GM18909 (cell line): ENCODE measurements at regions not wholly inside any gene's neighbourhood (a gene's known extent, or its start where the extent isn't known, plus 50 kb on each side); places are given as distances from the start of the nearest gene placed in this dataset.
"Not testable (repeated sequence)": the region's sequence is repeated elsewhere in the genome, so short reads cannot be mapped to it uniquely, and the experiment has no call there.

Source experiments
- ATAC-seq: cut with Tn5 transposase; IDR thresholded peaks from one replicate; pipeline ENCODE4 v1.9.1; 2021; ENCODE audit warnings: mild to moderate bottlenecking; ENCODE audit not compliant: unreplicated experiment, poor library complexity

DNA sequence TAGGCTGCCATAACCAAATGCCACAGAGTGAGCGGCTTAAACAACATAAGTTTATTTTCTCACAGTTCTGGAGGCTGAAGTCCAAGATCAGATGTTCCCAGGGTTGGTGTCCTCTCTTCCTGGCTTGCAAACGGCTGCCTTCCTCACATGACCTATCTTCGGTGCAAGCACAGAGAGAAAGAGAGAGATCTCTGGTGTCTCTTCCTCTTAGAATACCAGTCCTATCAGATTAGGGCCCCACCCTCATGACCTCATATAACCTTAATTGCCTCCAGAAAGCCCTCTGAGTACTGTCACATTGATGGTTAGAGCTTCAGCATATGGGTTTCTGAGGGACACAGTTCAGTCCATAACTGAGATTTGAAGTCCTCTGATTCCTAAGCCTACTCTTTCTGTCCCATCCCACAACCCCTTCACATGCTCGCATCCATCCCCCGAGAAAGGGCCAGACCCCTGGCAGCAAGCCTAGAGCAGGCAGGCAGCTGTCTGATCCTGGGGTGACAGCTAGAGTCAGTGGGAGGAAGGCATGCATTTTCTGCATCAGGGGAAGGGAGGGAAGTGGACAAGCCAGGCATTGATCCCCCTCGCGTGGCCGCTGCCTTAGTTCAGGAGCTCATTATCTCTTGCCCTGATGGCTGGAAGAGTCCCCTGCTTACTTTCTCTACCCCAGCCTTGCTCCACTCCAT, 114.1 kb downstream of the FAR1 start:
- no peak for ATAC-seq

DNA sequence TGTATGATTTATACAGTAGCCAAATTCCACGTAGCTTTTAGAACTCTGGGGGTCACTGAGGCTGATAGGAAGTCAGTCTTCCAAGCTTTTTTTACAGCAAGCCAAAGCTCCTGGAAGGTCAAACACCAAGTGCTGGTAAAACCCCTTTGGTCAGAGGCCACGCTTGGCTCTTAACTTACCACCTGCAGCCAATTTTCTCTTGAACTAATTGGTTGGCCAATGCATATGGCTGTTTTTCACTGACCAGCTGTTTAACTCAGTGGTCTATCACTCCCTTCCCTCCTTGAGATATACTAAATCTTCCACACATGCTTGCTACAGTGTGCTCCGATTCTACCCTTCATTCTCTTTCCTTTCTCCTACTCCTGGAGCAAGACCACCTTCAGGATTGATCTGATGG, 116.0 kb downstream of the FAR1 start:
- no peak for ATAC-seq

DNA sequence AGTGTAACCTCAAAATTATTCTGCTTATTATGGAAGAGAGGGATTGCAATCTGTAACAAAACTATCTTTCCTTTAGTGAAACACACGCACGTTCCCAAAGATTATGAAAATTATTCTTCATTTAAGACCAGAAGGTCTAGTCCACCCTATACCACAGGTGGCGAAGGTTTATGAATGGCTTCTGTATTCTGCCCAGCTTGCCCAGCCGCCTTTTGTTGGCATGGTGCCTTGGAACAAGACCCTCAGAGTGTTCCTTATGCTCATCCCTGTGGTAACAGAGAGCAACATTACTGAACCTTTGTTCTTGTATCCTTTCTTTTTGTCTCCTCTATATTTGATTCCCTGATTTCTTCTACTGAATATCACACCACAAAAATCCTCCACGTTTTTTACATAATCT, 116.4 kb downstream of the FAR1 start:
- ATAC-seq, result no peak

DNA sequence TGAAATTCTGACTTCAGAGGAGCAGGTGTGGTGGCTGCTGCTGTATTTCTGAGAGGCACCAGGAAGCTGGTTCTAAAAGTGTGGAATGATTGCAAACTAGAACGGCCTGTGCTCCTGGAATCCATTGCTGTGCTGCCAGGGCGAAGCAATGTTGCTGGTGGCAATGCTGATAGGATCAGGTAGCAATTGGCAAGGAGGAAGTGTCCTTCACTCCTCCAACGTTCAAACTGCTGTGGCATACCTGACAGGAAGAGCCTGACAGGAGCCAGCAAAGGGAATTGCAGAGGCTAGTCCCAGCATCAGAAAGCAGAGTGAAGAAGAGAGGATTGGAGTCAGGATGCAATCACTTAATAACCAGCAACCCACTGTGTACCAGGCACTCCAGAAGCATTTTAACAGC, 118.2 kb downstream of the FAR1 start:
- no peak for ATAC-seq

DNA sequence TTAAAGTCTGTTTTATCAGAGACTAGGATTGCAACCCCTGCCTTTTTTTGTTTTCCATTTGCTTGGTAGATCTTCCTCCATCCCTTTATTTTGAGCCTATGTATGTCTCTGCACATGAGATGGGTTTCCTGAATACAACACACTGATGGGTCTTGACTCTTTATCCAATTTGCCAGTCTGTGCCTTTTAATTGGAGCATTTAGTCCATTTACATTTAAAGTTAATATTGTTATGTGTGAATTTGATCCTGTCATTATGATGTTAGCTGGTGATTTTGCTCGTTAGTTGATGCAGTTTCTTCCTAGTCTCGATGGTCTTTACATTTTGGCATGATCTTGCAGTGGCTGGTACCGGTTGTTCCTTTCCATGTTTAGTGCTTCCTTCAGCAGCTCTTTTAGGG, 129.1 kb downstream of the FAR1 start:
- not testable (repeated sequence) for ATAC-seq

DNA sequence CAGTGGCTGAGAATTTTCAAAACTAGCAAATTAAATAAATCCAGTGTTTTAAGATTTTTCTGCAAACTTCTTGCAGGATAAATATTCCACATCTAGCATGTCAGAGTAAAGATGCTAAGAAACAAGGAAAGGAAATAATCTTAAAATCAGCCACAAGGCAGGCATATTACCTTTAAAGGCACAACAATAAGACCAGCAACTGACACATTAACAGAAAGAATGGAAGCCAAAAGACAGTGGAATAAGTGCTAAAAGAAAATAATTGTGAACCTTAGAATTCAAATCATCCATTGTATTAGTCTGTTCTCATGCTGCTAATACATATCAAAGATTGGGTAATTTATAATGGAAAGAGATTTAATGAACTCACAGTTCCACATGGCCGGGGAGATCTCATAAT, 132.4 kb downstream of the FAR1 start:
- no peak for ATAC-seq

DNA sequence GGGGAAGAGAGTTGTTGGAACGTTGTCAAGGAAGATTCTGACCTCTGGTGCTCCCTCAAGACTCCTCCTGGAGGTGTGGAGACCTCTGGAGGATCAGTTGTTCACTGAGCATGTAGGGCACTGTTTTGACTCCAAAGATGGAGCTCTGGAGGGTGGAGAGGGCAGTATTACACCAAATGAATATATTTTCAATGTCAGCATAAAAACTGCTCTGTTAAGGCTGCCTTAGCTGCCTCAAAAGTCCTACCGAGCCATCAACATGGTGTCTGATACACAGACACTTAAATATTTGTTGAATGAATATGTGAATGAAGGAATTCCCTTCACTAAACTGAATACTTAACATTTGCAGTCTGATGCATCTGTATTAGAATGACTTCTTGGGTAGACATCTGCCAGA, 144.2 kb upstream of the SPON1 start:
- ATAC-seq, result no peak

DNA sequence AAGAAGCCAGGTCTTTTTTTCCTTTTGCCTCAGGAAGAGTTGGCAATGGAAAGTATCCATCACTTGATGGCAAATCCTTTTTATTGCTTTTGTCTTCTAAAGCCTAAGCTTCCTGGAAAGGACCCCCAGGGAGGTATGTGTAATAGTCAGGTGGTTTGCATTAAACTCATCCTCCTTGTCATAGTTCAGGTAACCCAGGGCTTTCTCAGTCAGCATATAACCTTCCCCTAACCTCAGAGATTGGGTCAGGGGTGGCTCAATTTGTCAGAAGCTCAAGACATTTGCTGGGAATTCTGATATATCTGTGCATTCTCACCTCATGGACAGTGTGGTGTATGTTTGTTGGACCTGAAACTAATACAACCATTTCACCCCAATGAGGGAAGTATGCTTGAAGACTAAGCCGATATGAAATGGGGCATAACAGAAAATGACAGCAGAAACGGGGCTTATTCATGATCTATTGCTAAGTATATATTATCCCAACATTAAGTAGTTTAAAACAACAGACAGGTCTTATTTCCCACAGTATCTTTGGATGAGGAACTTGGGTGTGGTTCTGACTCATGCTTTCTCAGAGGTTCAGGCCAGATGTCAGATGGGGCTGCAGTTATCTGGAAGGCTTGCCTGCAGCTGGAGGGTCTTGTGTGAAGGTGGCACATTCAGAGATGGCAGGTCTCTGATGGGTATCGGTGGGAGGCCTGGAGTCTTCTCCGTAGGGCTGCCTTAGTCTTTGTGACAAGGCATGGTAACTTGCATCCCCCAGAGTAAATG, 135.8 kb upstream of the SPON1 start:
- ATAC-seq, result no peak

DNA sequence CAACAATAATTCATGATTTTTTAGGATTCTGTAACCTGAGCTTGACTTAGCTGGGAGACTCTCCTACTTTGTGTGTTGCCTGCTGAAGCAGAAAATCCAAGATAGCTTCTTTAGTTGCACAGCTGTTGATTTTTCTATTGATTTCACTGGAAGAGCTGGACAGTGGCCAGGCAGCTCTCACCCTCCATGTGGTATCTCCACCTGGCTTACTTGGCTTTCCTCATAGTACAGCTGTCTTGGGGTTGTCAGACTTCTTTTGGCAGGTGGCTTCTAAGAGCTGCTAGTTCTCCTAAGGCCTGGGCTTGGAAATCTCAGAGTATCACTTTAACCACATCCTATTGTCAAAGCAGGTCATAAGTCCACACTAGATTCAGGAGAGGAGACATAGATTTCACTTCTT, 130.8 kb upstream of the SPON1 start:
- no peak for ATAC-seq

DNA sequence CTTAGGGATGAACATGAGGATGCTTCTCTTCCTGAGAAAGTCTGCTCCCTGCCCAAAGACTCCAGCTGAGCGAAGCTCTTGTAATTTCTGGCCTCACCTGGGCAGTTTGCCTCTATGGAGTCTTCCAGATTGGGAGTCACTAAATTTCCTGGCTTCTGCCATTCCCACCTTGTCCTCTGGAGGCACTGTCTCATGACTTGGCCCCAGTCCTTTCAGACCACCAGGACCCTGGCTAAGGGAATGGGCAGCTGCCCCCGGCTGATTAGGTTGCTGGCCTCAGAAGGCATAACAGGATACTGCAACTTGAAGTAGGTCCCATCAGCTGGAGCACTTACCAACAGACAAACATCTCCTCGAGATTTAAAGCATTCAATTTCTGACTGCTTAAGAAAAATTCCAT, 128.1 kb upstream of the SPON1 start:
- ATAC-seq, result no peak

DNA sequence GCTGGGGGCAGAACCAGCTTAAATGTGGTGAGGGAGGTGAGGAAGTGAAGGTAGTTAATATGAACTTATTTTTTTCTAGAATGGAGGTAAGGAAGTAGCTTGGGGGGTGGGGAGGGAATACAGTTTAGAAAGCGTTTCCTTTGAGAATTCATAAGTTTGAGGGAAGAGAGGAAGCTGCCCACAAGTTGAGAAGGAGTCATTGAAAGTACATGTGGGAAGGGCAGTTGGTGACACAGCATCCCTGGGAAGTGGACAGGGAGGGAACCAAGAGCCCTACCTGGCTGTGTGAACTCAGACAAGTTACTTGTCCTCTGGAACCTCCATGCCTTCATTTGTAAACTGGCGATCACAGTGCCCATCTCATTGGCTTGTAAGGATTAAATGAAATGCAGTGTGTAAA, 125.9 kb upstream of the SPON1 start:
- no peak for ATAC-seq

DNA sequence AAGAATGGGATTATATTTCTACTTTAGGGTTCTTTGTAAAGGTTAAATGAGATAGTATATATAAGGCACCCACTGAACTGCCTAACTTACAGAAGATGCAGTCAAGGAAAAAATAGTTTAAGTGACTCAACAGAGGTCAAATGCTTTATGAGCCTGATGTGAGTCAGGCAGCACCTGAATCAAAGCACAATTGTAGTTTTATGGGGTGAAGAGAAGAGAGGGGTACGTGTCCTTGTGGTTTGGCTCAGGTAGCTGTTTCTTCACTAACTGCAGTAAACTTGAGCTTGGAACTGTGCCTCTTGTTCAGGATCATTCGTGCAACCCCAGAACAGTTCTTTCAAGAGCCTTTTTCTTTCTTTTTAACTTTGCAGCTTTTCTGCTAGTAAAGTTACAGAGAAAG, 125.2 kb upstream of the SPON1 start:
- no peak for ATAC-seq

DNA sequence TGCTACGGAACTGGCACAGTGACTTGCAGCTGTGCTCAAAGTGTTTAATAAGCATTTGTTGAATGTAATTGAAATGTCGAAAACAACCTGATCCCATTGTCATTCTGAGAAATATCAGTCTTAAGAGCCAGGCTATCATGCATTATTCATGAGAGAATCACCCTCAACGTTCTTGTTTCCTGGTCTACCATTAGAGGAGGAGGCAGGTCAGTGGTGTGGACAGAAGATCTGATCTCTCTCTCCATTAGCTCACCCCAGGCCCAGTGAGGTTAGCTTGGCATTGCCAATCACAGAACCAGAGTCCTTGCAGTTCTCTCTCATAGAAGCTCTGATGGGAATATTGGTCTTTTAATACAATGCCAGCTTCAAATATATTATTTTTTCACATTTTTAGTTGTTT, 121.1 kb upstream of the SPON1 start:
- ATAC-seq, result no peak

DNA sequence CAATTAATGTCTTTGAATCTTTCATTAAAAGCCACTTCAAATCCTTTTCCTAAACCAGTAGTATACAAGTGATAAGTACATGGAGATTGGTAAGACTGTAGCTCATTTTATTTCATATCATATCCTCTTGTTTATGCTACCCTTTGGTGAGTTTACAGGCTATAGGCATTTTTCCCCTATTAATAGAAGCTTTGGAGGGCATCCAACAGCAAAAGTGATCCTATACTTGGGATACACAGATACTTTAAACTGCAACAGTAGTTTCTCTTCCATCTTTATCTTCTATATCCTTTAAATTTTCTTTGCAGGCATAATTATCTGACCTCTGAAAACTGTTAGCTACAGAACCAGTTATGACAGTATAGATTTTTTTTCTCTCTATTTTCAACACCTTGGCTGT, 114.5 kb upstream of the SPON1 start:
- no peak for ATAC-seq

DNA sequence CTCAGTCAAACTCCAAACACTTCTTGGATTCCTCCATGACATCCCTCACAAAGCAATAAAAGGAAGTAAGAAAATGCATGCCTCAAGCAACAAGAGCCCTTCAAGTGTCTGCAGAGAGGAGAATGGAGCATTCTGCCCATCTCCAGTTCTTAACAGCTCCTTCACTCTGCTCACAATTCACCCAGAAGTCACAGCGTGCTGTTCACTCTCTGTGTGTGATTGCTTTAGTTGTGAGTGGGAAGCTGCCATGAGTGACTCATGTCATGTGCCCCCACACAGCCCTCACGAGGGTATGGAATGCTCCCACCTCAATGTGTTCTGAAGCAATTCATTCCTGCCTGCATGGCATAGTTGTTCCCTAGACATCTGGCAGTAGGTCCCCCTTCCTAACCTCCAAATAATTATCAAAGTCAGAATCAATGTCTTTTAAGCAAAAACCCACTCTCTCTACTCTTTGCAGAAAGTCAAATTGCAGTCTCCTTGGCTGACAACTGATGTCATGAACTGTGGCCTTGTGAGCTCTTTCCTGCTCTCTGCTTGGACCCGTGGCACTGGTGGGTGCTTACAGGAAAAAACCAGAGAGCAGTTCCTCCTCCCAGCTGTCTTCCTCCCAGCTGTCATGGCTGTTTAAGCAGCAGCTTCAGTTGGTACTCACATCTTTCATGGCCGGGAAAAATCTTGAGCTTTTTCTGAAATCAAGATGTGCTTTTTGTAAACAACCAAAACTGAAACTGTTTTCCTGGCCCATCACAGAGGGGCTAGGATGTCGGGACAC, 112.1 kb upstream of the SPON1 start:
- no peak for ATAC-seq

DNA sequence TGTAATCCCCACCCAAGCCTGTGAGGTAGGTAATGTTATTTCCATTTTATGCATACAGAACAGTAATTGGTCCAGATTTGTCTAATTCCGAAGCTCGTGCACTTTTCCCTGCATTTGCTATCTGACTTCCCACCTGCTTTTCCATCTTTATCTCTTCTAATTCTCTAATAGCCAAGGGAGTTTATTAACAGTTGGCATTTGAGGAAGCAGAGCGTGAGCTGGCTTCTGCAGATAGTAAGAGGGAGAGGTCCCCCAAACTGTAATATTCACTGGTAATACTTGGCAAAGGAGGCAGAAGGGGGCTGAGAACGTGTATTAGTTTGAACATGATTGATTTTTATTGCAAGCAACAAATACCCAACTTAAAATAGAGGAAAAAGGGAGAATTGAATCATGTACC, 110.8 kb upstream of the SPON1 start:
- no peak for ATAC-seq

DNA sequence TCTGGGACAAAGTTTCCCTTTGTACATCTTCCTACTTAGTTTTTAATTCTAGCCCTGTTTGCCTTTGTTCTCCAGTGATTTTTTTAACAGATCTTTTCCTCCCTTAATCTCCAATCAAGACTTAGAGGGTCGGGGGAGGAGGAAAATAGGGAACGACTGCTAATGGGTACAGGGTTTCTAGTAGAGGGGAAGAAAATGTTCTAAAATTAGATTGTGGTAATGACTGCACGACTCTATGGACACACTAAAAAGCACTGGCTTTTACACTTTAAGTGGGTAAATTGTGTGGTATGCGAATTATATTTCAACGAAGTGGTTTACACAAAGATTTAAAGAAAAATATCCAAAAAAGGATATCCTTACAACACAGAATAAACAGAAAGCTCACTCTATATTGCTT, 110.0 kb upstream of the SPON1 start:
- ATAC-seq, result no peak

DNA sequence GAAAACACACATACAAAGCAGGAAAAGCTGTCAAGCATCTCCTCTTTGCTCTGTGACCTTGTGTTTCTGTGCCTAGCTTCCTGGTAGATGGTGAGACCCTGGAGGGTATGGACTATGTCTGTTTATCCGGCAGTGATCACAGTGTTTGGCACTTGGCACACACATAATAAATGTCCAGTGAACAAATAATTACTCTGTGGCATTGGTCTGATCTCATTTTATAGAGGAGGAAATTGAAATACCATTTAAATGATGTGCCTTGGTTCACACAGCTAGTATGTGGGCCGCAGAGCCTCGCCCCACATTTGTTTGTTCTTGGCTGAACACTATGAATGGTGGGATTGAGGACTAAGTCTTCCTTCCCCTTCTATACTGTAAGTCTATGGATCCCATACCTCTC, 104.7 kb upstream of the SPON1 start:
- no peak for ATAC-seq

DNA sequence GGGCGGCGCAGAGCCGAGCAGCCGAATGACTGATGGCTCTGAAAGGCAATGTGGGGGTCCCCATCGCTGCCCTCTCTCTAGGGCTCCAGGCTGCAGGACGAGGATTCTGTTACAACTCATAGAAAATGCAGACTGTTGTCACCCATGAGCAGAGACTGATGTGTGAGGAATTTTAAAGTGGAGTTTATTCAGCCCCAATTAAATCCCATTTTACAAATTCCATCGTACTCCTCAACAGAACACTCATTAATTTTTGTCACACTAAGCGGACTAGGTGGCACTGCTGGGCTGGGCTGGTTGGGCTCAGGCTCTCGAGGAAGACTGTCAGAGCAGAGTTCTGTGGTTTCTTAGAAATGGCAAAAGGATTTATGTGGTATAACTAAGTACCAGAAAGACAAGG, 102.6 kb upstream of the SPON1 start:
- ATAC-seq, result no peak

DNA sequence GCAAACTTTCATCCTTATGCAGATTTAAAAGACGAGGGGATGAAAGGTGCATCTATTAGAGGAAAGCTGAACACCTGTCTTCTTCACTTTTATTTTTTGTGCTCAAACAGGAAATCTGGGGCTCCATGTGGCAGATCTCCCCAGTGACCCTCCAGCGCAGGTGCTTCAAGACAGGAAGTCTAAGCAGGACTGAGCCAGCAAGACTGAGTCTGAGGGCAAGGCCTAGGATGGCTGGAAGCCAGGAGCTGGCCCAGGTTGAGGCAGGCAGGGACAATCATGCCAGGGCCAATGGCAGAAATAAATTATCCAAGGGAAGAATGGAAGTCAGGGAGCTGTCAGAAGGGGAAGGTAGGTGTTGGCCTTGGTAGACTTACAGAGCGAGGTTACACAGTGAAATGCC, 101.1 kb upstream of the SPON1 start:
- peak; percentile 59 for ATAC-seq

DNA sequence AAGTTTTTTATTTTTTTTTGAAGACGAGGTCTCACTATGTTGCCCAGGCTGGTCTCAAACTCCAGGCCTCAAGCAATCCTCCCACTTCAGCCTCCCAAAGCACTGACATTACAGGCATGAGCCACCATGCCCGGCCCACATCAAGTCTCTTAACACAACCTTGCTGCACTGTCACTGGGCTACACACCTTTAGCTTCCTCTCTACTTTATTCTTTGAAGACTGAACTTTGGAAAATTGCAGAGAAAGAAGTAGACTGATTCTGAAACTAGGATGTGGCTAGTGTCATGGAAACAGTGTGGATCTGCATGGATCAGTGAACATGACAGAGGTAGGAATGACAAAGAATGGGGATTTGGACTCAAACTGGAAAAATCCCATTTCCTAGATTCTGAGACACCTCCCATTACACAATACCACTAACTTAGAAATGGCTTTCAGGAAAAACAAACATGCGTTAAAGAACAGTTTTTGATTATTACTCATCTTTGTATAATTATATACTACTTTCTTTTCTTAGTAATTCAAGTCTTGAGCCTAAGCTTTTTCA, 99.6 kb upstream of the SPON1 start:
- ATAC-seq, result no peak
